Neural cell (in vitro differentiated cells): ENCODE measurements at regions not wholly inside any gene's neighbourhood (a gene's known extent, or its start where the extent isn't known, plus 50 kb on each side); places are given as distances from the start of the nearest gene placed in this dataset.

ENCODE experiments used
- H2AFZ ChIP-seq: fragments of 200-600, 300-800 bp; sonication (generic), shearing (Covaris generic); 2 replicates; pipeline ENCODE4 v1.6.0; 2014; ENCODE audit warnings: low read depth, mild to moderate bottlenecking, antibody characterized with exemption, low read length, moderate library complexity
- H3F3A ChIP-seq: fragments of 200-600 bp; shearing (Covaris generic); 2 replicates; pipeline ENCODE4 v1.6.1; 2016; ENCODE audit warnings: mild to moderate bottlenecking, moderate library complexity, mixed read lengths, antibody characterized with exemption, low read length; ENCODE audit not compliant: insufficient read depth, poor library complexity, severe bottlenecking
- H3K27ac ChIP-seq: fragments of 200-600, 300-800 bp; sonication (generic), shearing (Covaris generic); 2 replicates; pipeline ENCODE4 v1.5.1; 2014; ENCODE audit warnings: mild to moderate bottlenecking, low read length, moderate library complexity
- H3K27me3 ChIP-seq: fragments of 300-800, 200-600 bp; sonication (generic), shearing (Covaris generic); 2 replicates; pipeline ENCODE4 v1.6.0; 2014; ENCODE audit warnings: mild to moderate bottlenecking, low read depth, low read length, moderate library complexity; ENCODE audit not compliant: insufficient read depth
- H3K36me3 ChIP-seq: fragments of 300-800, 200-600 bp; sonication (generic), shearing (Covaris generic); 2 replicates; pipeline ENCODE4 v1.5.1; 2014; ENCODE audit warnings: mild to moderate bottlenecking, antibody characterized with exemption, low read length, moderate library complexity; ENCODE audit not compliant: insufficient read depth
- H3K4me2 ChIP-seq: fragments of 300-800, 200-600 bp; sonication (generic), shearing (Covaris generic); 2 replicates; pipeline ENCODE4 v1.6.0; 2014; ENCODE audit warnings: mild to moderate bottlenecking, low read length
- H3K4me3 ChIP-seq: fragments of 300-800, 200-600 bp; sonication (generic), shearing (Covaris generic); 2 replicates; pipeline ENCODE4 v1.5.1; 2014; ENCODE audit warnings: mild to moderate bottlenecking, low read length, moderate library complexity
- H3K79me2 ChIP-seq: fragments of 200-600 bp; shearing (Covaris generic); replicated peaks from 2 replicates; pipeline ENCODE4 v1.6.0; 2014; ENCODE audit warnings: mild to moderate bottlenecking, low read length, moderate library complexity; ENCODE audit not compliant: insufficient read depth
- H3K9ac ChIP-seq: fragments of 300-800, 200-600 bp; sonication (generic), shearing (Covaris generic); 2 replicates; pipeline ENCODE4 v1.6.1; 2016; ENCODE audit warnings: mild to moderate bottlenecking, low read length, mixed read lengths
- H3K9me2 ChIP-seq: fragments of 200-600 bp; shearing (Covaris generic); 2 replicates; pipeline ENCODE4 v1.6.1; 2016; ENCODE audit warnings: mild to moderate bottlenecking, low read length, mixed read lengths; ENCODE audit not compliant: insufficient read depth
- H3K9me3 ChIP-seq: fragments of 200-600, 300-800 bp; sonication (generic), shearing (Covaris generic); 2 replicates; pipeline ENCODE4 v1.6.1; 2016; ENCODE audit warnings: mild to moderate bottlenecking, mixed run types, low read length, moderate library complexity, mixed read lengths
- H4K20me1 ChIP-seq: fragments of 200-600 bp; shearing (Covaris generic); 2 replicates; pipeline ENCODE4 v1.6.1; 2016; ENCODE audit warnings: mild to moderate bottlenecking, mixed run types; ENCODE audit not compliant: insufficient read depth
- CTCF ChIP-seq: fragments of 450-650 bp; IDR thresholded peaks from 2 replicates; pipeline ENCODE4 v1.5.1; 2014; ENCODE audit warnings: antibody characterized with exemption, mild to moderate bottlenecking, moderate library complexity; ENCODE audit not compliant: poor library complexity, severe bottlenecking
- EP300 ChIP-seq: fragments of 450-650 bp; conservative IDR thresholded peaks from 2 replicates; pipeline ENCODE4 v1.6.1; 2014; ENCODE audit warnings: antibody characterized with exemption, mild to moderate bottlenecking, moderate library complexity; ENCODE audit not compliant: poor library complexity, severe bottlenecking
- EZH2 ChIP-seq: fragments of 200-600, 300-800 bp; shearing (Covaris generic), sonication (generic); IDR thresholded peaks from 2 replicates; pipeline ENCODE4 v1.6.1; 2014; ENCODE audit warnings: antibody characterized with exemption, low read length, borderline replicate concordance, mild to moderate bottlenecking; ENCODE audit not compliant: insufficient read depth, poor library complexity, severe bottlenecking
- MXI1 ChIP-seq: fragments of 450-650 bp; conservative IDR thresholded peaks from 2 replicates; pipeline ENCODE4 v1.6.1; 2014; ENCODE audit warnings: antibody characterized with exemption, mild to moderate bottlenecking; ENCODE audit not compliant: poor library complexity, severe bottlenecking
- POLR2AphosphoS5 ChIP-seq: IDR thresholded peaks from 2 replicates; pipeline ENCODE4 v1.6.1; 2012
- RAD21 ChIP-seq: fragments of 450-650 bp; conservative IDR thresholded peaks from 2 replicates; pipeline ENCODE4 v1.6.1; 2014; ENCODE audit warnings: antibody characterized with exemption, mild to moderate bottlenecking, moderate library complexity
- REST ChIP-seq: IDR thresholded peaks from 2 replicates; pipeline ENCODE4 v1.6.1; 2012; ENCODE audit warnings: borderline replicate concordance
- SMC3 ChIP-seq: fragments of 450-650 bp; conservative IDR thresholded peaks from 2 replicates; pipeline ENCODE4 v1.6.1; 2014; ENCODE audit warnings: antibody characterized with exemption, mild to moderate bottlenecking, moderate library complexity; ENCODE audit not compliant: poor library complexity
- TAF1 ChIP-seq: IDR thresholded peaks from 2 replicates; pipeline ENCODE4 v1.6.1; 2012; ENCODE audit warnings: low read depth

- Histone ChIP-seq H3K9me3 (no peaks in the 10 kb centered on the region), H3K9me2 (no peaks in the 10 kb centered on the region), H3K27ac (no peak overlapping the region), H3K79me2 (no peaks in the 10 kb centered on the region), H3K36me3 (no peaks in the 10 kb centered on the region), H3F3A (no peaks in the 10 kb centered on the region), H3K4me2 (no peak overlapping the region), H2AFZ (no peak overlapping the region), H4K20me1 (no peaks in the 10 kb centered on the region), H3K4me3 (no peak overlapping the region), H3K9ac (no peak overlapping the region), H3K27me3 (no peaks in the 10 kb centered on the region)
- no peak for TF ChIP-seq POLR2AphosphoS5
Observed at GRCh38 chr6:40710626-40711330, 123.6 kb upstream of the LRFN2 start.

- Histone ChIP-seq H3K9me2 (no peaks in the 10 kb centered on the region), H2AFZ (no peak overlapping the region), H3K27me3 (no peaks in the 10 kb centered on the region), H4K20me1 (no peaks in the 10 kb centered on the region), H3K9me3 (no peaks in the 10 kb centered on the region), H3K79me2 (no peaks in the 10 kb centered on the region), H3K9ac (no peak overlapping the region), H3K36me3 (no peaks in the 10 kb centered on the region), H3K4me2 (no peak overlapping the region), H3K27ac (no peak overlapping the region), H3F3A (no peaks in the 10 kb centered on the region), H3K4me3 (no peak overlapping the region)
- TF ChIP-seq SMC3, result no peak
- TF ChIP-seq EP300, result no peak
- TF ChIP-seq EZH2, result no peak
- TF ChIP-seq TAF1, result no peak
- TF ChIP-seq CTCF, result no peak
- TF ChIP-seq MXI1, result no peak
- TF ChIP-seq REST, result no peak
- TF ChIP-seq RAD21, result no peak
Observed at GRCh38 chr6:40708049-40708448, 120.9 kb upstream of the LRFN2 start.

- Histone ChIP-seq H3K4me2 (no peak overlapping the region), H3F3A (no peaks in the 10 kb centered on the region), H4K20me1 (no peaks in the 10 kb centered on the region), H3K9ac (no peak overlapping the region), H2AFZ (no peak overlapping the region), H3K36me3 (no peaks in the 10 kb centered on the region), H3K9me3 (no peaks in the 10 kb centered on the region), H3K27me3 (no peaks in the 10 kb centered on the region), H3K4me3 (no peak overlapping the region), H3K79me2 (no peaks in the 10 kb centered on the region), H3K9me2 (no peaks in the 10 kb centered on the region), H3K27ac (no peak overlapping the region)
- TF ChIP-seq RAD21 (no peak), REST (no peak), EZH2 (no peak), SMC3 (no peak), POLR2AphosphoS5 (no peak), MXI1 (no peak), EP300 (no peak), CTCF (no peak), TAF1 (no peak)
Observed at GRCh38 chr6:40706178-40706577, 119.0 kb upstream of the LRFN2 start.
